Mesothelial cell of epicardium (in vitro differentiated cells): ENCODE measurements at regions not wholly inside any gene's neighbourhood (a gene's known extent, or its start where the extent isn't known, plus 50 kb on each side); places are given as distances from the start of the nearest gene placed in this dataset.

Experiments
- DNase-seq, 2 experiments: peaks; one replicate each; pipeline ENCODE4 v3.0.0; 2021; ENCODE audit warnings: low spot score in 2 of 2; ENCODE audit not compliant: unreplicated experiment in 2 of 2
- H3K27ac Mint-ChIP-seq: 2 replicates; pipeline ENCODE4 v1.8.0; 2021; ENCODE audit warnings: mixed read lengths
- H3K27me3 Mint-ChIP-seq: 2 replicates; pipeline ENCODE4 v1.8.0; 2021; ENCODE audit warnings: low read depth, mixed read lengths
- H3K36me3 Mint-ChIP-seq: 2 replicates; pipeline ENCODE4 v1.8.0; 2021; ENCODE audit warnings: mixed read lengths
- H3K4me1 Mint-ChIP-seq: 2 replicates; pipeline ENCODE4 v1.8.0; 2021; ENCODE audit warnings: mixed read lengths
- H3K4me3 Mint-ChIP-seq: 2 replicates; pipeline ENCODE4 v1.8.0; 2021; ENCODE audit warnings: mild to moderate bottlenecking, moderate library complexity, mixed read lengths
- H3K9me3 Mint-ChIP-seq: 2 replicates; pipeline ENCODE4 v1.8.0; 2021; ENCODE audit warnings: mixed read lengths
- TF ChIP-seq, protein P1 (sequence below): fragments of 200-600 bp; sonication (generic); IDR thresholded peaks from one replicate; pipeline ENCODE4 v1.5.0; 2021; ENCODE audit warnings: antibody characterized with exemption; ENCODE audit not compliant: unreplicated experiment

DNA sequence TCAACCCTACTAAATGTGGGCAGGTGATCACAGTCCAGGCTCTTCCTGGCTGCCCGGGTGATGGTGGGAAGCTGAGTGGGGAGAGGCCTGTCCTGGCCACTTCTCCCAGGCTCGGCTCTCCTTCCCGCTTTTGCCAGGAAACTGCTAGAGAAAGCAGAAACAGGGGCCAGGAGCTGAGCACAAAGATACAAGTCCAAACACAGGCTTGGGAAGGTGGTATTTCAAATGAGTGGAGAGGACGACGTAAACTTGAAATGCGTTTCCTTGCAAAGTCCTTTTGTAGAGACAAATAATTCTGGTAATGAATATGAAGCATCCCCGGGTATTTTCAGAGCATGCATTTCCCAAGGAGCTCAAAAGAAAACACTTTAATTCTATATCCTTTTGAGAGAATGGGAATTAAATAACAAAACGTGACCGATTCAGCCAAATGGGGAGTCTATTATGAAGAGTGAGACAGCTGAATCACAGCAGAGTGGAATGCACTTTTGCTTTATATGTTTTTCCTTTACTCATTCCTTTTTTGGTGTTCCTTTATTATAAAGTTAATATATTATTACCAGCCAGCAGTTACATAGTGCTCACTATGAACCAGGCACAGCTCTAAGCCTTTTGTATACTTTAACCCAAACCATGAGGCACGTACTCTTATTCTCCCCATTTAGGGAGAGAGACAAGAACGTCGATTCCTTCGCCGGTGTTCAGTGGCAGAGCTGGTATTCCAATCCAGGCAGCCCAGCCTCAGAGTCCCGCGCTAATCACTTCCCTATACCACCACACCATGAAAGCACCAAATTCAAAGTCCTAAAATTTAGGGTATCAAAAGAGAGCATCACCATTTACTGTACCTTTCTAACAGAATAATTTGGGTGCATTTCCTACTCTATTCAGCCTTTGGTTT lies 218.2 kb upstream of the KLF14 start:
- TF ChIP-seq, protein P1, sequence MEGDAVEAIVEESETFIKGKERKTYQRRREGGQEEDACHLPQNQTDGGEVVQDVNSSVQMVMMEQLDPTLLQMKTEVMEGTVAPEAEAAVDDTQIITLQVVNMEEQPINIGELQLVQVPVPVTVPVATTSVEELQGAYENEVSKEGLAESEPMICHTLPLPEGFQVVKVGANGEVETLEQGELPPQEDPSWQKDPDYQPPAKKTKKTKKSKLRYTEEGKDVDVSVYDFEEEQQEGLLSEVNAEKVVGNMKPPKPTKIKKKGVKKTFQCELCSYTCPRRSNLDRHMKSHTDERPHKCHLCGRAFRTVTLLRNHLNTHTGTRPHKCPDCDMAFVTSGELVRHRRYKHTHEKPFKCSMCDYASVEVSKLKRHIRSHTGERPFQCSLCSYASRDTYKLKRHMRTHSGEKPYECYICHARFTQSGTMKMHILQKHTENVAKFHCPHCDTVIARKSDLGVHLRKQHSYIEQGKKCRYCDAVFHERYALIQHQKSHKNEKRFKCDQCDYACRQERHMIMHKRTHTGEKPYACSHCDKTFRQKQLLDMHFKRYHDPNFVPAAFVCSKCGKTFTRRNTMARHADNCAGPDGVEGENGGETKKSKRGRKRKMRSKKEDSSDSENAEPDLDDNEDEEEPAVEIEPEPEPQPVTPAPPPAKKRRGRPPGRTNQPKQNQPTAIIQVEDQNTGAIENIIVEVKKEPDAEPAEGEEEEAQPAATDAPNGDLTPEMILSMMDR = no peak
- no peak overlapping the region for H3K27ac Mint-ChIP-seq
- no peak overlapping the region for H3K4me3 Mint-ChIP-seq
- DNase-seq = no peak
- H3K9me3 Mint-ChIP-seq = no peaks in the 10 kb centered on the region
- no peaks in the 10 kb centered on the region for H3K36me3 Mint-ChIP-seq
- no peaks in the 10 kb centered on the region for H3K27me3 Mint-ChIP-seq
- peaks cover 9% of the 10 kb centered on the region for H3K4me1 Mint-ChIP-seq

DNA sequence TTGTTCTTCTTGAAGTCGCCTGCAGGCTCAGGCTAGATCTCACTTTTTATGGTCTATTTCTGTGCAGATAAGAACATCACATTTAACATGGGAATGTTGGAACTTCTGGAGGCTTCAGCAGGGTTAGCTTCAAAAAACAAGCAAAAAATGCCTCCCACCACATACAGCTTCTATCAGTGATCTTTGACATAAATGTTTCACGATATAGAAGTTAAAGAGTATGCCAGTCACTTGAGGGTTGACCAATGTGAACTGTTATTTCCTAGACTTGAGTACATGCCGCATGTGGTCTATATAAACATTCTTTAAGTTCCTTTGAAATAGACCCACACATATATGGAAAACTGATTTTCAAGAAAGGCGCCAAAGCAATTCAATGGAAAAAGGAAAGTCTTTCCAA lies 219.2 kb upstream of the KLF14 start:
- TF ChIP-seq, protein P1 = no peak
- Mint-ChIP-seq H3K27ac (no peak overlapping the region), H3K36me3 (no peaks in the 10 kb centered on the region), H3K9me3 (no peaks in the 10 kb centered on the region), H3K27me3 (no peaks in the 10 kb centered on the region), H3K4me1 (peaks cover 9% of the 10 kb centered on the region), H3K4me3 (no peak overlapping the region)
- no peak for DNase-seq

DNA sequence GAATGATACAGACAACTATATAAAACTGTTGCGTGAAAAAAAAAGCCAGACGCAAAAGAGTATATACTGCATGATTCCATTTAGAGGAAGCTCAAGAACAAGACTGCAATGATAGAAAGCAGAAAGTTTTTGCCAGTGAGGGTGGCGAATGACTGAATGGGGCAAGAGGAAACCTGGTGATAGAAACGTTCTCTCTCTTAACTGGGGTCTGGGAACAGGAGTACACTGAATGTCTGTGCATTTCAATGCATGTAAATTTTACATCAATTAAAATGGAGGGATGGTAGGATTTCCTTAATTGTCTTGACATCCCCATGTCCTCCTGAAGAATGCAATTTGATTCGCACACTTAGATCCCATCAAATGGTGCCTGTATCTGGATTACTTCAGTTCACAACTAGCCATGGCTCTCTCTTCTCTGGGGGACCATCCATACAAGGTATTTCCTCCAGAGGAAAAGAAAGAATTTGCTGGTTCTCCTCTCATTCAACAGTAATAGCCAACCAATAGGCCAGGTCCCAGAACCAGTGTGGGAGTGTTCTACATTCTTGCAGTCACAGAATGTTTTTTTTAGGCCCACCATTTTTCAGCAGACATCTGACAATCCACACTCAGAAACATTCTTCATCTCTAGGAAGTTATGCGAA lies 221.0 kb upstream of the KLF14 start:
- Mint-ChIP-seq H3K27ac (no peak overlapping the region), H3K9me3 (no peaks in the 10 kb centered on the region), H3K4me1 (peaks cover 9% of the 10 kb centered on the region), H3K36me3 (no peaks in the 10 kb centered on the region), H3K4me3 (no peak overlapping the region), H3K27me3 (no peaks in the 10 kb centered on the region)
- no peak for DNase-seq
- TF ChIP-seq, protein P1 = no peak

DNA sequence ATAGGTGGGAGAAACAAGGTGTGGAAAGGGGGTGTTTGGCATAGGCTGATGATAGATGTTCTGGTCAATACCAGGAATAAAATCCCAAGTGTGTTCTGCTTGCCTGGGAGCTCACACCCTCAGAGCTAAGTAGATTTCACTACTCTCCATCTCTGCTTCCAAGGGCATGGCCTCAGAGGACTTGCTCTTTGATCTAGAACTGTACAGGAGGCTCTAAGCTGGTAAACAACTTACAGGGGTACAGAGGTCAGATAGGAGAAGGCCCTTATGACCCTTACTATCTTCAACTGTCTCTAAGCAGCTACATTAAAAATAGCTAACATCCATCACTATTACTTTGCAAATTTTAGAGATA lies 221.5 kb upstream of the KLF14 start:
- H3K4me3 Mint-ChIP-seq = no peak overlapping the region
- H3K27ac Mint-ChIP-seq = no peak overlapping the region
- H3K9me3 Mint-ChIP-seq = peaks cover 3% of the 10 kb centered on the region

DNA sequence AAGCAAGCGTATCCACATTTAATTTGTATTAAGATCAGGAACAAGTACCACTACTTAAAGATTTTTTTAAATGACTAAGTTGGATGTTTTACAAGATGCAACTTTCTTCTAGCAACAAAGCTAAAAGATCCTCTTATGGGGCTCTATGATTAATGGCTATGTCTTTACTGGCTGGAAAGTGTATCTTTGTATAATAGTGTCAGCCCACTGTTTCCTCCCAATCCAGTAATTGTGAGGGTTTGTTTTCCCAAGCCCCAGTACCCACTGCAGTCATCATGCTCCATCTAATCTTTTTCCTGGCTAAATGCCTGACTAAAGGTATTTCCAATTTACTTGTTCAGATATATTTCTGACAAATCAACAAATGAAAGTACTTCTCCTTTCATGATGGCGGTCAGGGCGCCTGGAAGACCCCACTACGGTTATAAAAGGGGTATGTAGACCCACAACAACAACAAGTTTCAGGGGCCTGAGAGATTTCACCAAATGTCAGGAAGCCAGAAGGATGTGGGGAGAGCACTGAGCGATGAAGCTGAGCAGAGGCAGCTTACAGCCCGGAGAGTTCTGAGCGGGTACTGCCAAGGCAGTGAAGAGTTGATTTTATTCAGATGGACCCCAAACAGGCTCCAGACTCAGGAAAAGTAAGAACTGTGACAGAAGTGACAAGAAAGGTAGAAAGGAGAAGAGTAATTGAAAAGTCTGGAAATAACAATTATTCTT lies 222.6 kb upstream of the KLF14 start:
- Mint-ChIP-seq H3K36me3 (peaks cover 3% of the 10 kb centered on the region), H3K4me1 (peaks cover 9% of the 10 kb centered on the region)

More for the DNA sequence above, 221.5 kb upstream of the KLF14 start:
- Mint-ChIP-seq H3K27me3 (no peaks in the 10 kb centered on the region), H3K36me3 (peaks cover 3% of the 10 kb centered on the region), H3K4me1 (peaks cover 9% of the 10 kb centered on the region)
- no peak for DNase-seq
- TF ChIP-seq, protein P1 = no peak

More for the DNA sequence above, 222.6 kb upstream of the KLF14 start:
- TF ChIP-seq, protein P1 = no peak
- Mint-ChIP-seq H3K27me3 (no peaks in the 10 kb centered on the region), H3K4me3 (no peak overlapping the region), H3K9me3 (peaks cover 4% of the 10 kb centered on the region), H3K27ac (no peak overlapping the region)
- no peak for DNase-seq
